Astrocyte (in vitro differentiated cells and primary cell): ENCODE measurements at regions not wholly inside any gene's neighbourhood (a gene's known extent, or its start where the extent isn't known, plus 50 kb on each side); places are given as distances from the start of the nearest gene placed in this dataset.

Experiments
- DNase-seq: peaks from one replicate; pipeline ENCODE4 v3.0.0-alpha.2; 2010; ENCODE audit warnings: low read depth
- FAIRE-seq: peaks from 2 replicates; lab custom pipeline; 2011; peaks lifted over from hg19 to GRCh38; lab: Jason Lieb, UNC
- H2AFZ ChIP-seq: 2 replicates; pipeline ENCODE4 v1.6.0; 2012; ENCODE audit warnings: low read depth, low read length, inconsistent platforms
- H3K27ac ChIP-seq: 2 replicates; pipeline ENCODE4 v1.5.1; 2011; ENCODE audit warnings: low read depth, low read length, inconsistent platforms
- H3K27me3 ChIP-seq: 2 replicates; pipeline ENCODE4 v1.6.0; 2011; ENCODE audit warnings: low read length, inconsistent platforms; ENCODE audit not compliant: insufficient read depth
- H3K36me3 ChIP-seq: 2 replicates; pipeline ENCODE4 v1.5.1; 2011; ENCODE audit warnings: low read length, inconsistent platforms; ENCODE audit not compliant: insufficient read depth
- H3K4me1 ChIP-seq: 2 replicates; pipeline ENCODE4 v1.5.1; 2011; ENCODE audit warnings: low read length, inconsistent platforms; ENCODE audit not compliant: insufficient read depth
- H3K4me2 ChIP-seq: 2 replicates; pipeline ENCODE4 v1.6.0; 2012; ENCODE audit warnings: low read length, inconsistent platforms
- H3K4me3 ChIP-seq: 2 replicates; pipeline ENCODE4 v1.5.1; 2011; ENCODE audit warnings: low read depth, mild to moderate bottlenecking, low read length, inconsistent platforms; ENCODE audit not compliant: insufficient read depth
- H3K79me2 ChIP-seq: 2 replicates; pipeline ENCODE4 v1.6.0; 2012; ENCODE audit warnings: mild to moderate bottlenecking, low read length, inconsistent platforms; ENCODE audit not compliant: insufficient read depth
- H3K9ac ChIP-seq: 2 replicates; pipeline ENCODE4 v1.6.0; 2012; ENCODE audit warnings: mild to moderate bottlenecking, low read length, inconsistent platforms
- H3K9me3 ChIP-seq: 2 replicates; pipeline ENCODE4 v1.5.1; 2012; ENCODE audit warnings: low read depth, mild to moderate bottlenecking, low read length, inconsistent platforms; ENCODE audit not compliant: insufficient read depth
- H4K20me1 ChIP-seq: 2 replicates; pipeline ENCODE4 v1.6.0; 2012; ENCODE audit warnings: low read length, inconsistent platforms; ENCODE audit not compliant: insufficient read depth
- H3K27ac Mint-ChIP-seq: one replicate; pipeline ENCODE4 v1.8.0; 2021; ENCODE audit warnings: mild to moderate bottlenecking, mixed read lengths; ENCODE audit not compliant: unreplicated experiment
- H3K27me3 Mint-ChIP-seq: one replicate; pipeline ENCODE4 v1.8.0; 2021; ENCODE audit warnings: low read depth, mixed read lengths; ENCODE audit not compliant: unreplicated experiment
- H3K36me3 Mint-ChIP-seq: one replicate; pipeline ENCODE4 v1.8.0; 2021; ENCODE audit warnings: low read depth, mixed read lengths; ENCODE audit not compliant: unreplicated experiment
- H3K4me1 Mint-ChIP-seq: one replicate; pipeline ENCODE4 v1.8.0; 2021; ENCODE audit warnings: low read depth, mixed read lengths; ENCODE audit not compliant: unreplicated experiment
- H3K4me3 Mint-ChIP-seq: one replicate; pipeline ENCODE4 v1.8.0; 2021; ENCODE audit warnings: mild to moderate bottlenecking, moderate library complexity, mixed read lengths; ENCODE audit not compliant: unreplicated experiment
- H3K9me3 Mint-ChIP-seq: one replicate; pipeline ENCODE4 v1.8.0; 2021; ENCODE audit warnings: mild to moderate bottlenecking, mixed read lengths; ENCODE audit not compliant: unreplicated experiment
- CTCF ChIP-seq: IDR thresholded peaks from 2 replicates; pipeline ENCODE4 v1.5.1; 2011; ENCODE audit warnings: low read depth, mild to moderate bottlenecking, inconsistent platforms, low read length, moderate library complexity; ENCODE audit not compliant: insufficient read depth
- EZH2 ChIP-seq: IDR thresholded peaks from 2 replicates; pipeline ENCODE4 v1.6.1; 2012; ENCODE audit warnings: mild to moderate bottlenecking, low read length, inconsistent platforms; ENCODE audit not compliant: insufficient read depth

GRCh38 chr6:144402750-144403149, 117.6 kb downstream of the UTRN start:
- FAIRE-seq (no peak), DNase-seq (no peak)
- Histone ChIP-seq H2AFZ (no peak overlapping the region), H3K4me1 (no peaks in the 10 kb centered on the region), H3K4me3 (no peak overlapping the region), H3K4me2 (no peak overlapping the region), H3K9ac (no peak overlapping the region), H3K27ac (no peak overlapping the region), H3K9me3 (peaks cover 3% of the 10 kb centered on the region), H3K27me3 (no peaks in the 10 kb centered on the region), H4K20me1 (no peaks in the 10 kb centered on the region), H3K79me2 (peaks cover 15% of the 10 kb centered on the region), H3K36me3 (no peaks in the 10 kb centered on the region)
- no peaks in the 10 kb centered on the region for H3K9me3 Mint-ChIP-seq
- H3K4me1 Mint-ChIP-seq: peaks cover 8% of the 10 kb centered on the region
- H3K27me3 Mint-ChIP-seq: no peaks in the 10 kb centered on the region
- no peak overlapping the region for H3K27ac Mint-ChIP-seq
- peaks cover 10% of the 10 kb centered on the region for H3K36me3 Mint-ChIP-seq
- TF ChIP-seq EZH2 (no peak), CTCF (no peak)
- H3K4me3 Mint-ChIP-seq: no peak overlapping the region

DNA sequence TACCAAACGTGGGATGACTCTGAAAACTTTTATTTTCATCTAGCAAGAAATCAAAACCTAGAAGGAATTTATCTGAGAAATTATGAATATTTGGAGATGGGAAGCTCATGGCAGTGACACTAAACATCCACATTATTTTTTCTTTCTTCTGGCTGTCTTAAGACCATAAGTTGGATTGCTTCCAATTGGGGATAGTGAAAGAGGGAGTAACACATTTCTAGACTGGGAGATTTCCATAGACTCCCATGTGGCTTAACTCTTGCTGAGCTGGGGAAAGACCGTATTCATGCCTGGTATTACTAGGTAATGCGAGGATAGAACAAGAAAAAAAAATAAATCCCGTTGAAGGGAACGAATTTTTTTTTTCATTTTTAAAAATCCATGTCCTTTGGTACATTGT, 120.0 kb downstream of the UTRN start:
- Histone ChIP-seq H3K4me2 (no peak overlapping the region), H2AFZ (no peak overlapping the region), H3K4me3 (no peak overlapping the region), H3K79me2 (peaks cover 10% of the 10 kb centered on the region), H3K9ac (no peak overlapping the region), H4K20me1 (no peaks in the 10 kb centered on the region), H3K27me3 (no peaks in the 10 kb centered on the region), H3K36me3 (no peaks in the 10 kb centered on the region), H3K4me1 (no peaks in the 10 kb centered on the region), H3K27ac (no peak overlapping the region), H3K9me3 (no peaks in the 10 kb centered on the region)
- peak; percentile 59 for FAIRE-seq
- TF ChIP-seq CTCF (no peak), EZH2 (no peak)
- Mint-ChIP-seq H3K9me3 (no peaks in the 10 kb centered on the region), H3K27ac (no peak overlapping the region), H3K27me3 (no peaks in the 10 kb centered on the region), H3K4me3 (no peak overlapping the region), H3K4me1 (peaks cover 8% of the 10 kb centered on the region), H3K36me3 (peaks cover 8% of the 10 kb centered on the region)
- no peak for DNase-seq

DNA sequence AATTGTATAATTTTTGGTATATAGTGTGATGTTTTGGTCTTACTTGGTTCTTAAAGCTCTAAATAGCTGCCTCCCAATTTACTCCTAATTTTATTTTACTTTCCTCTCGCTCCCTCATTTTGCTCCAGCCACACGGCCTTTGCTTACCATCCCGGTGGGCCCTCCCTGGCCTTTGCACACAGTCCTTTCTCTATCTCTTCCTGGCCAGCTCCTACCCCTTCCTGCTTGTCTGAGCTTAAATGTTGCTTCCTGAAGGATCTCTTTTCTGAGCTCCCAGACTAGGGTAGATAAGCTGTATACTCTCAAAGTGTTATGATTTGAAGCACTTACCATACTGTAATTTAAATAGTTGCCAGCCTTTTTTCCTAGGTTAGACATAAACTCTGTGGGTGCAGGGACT, 121.7 kb downstream of the UTRN start:
- H3K4me2 ChIP-seq: no peak overlapping the region
- DNase-seq (no peak), FAIRE-seq (no peak)
- peaks cover 8% of the 10 kb centered on the region for H3K79me2 ChIP-seq
- Mint-ChIP-seq H3K27me3 (no peaks in the 10 kb centered on the region), H3K36me3 (peaks cover 7% of the 10 kb centered on the region), H3K27ac (no peak overlapping the region), H3K4me3 (no peak overlapping the region), H3K9me3 (no peaks in the 10 kb centered on the region), H3K4me1 (peaks cover 5% of the 10 kb centered on the region)
- H3K9me3 ChIP-seq: no peaks in the 10 kb centered on the region
- H3K36me3 ChIP-seq: no peaks in the 10 kb centered on the region
- no peak overlapping the region for H2AFZ ChIP-seq
- no peak overlapping the region for H3K4me3 ChIP-seq
- no peaks in the 10 kb centered on the region for H3K4me1 ChIP-seq
- H3K27ac ChIP-seq: no peak overlapping the region
- no peak overlapping the region for H3K9ac ChIP-seq
- TF ChIP-seq CTCF: no peak
- no peak for TF ChIP-seq EZH2
- H4K20me1 ChIP-seq: no peaks in the 10 kb centered on the region
- H3K27me3 ChIP-seq: no peaks in the 10 kb centered on the region
